ENCODE measurements at regions not wholly inside any gene's neighbourhood (a gene's known extent, or its start where the extent isn't known, plus 50 kb on each side); places are given as distances from the start of the nearest gene placed in this dataset.

GRCh38 chr12:114779186-114779585 is 95.2 kb upstream of the TBX3 start:
- Histone ChIP-seq H2AFZ (ENCODE audit: low read length) (no peak overlapping the region), H3F3A (ENCODE audit: insufficient read depth, low read length) (no peaks in the 10 kb centered on the region), H3K9ac (ENCODE audit: low read length) (no peak overlapping the region), H3K4me1 (ENCODE audit: insufficient read depth, low read length, severe bottlenecking) (no peaks in the 10 kb centered on the region), H3K4me3 (ENCODE audit: low read depth, low read length, poor library complexity, severe bottlenecking) (no peak overlapping the region), H3K9me3 (ENCODE audit: low read length) (no peaks in the 10 kb centered on the region), H3K36me3 (ENCODE audit: insufficient read depth, low read length) (no peaks in the 10 kb centered on the region), H3K9me2 (ENCODE audit: low read depth, low read length) (no peaks in the 10 kb centered on the region), H3K4me2 (ENCODE audit: low read length) (no peak overlapping the region), H3K27ac (ENCODE audit: low read depth, low read length, poor library complexity, severe bottlenecking) (no peak overlapping the region), H3K79me2 (ENCODE audit: insufficient read depth, low read length) (no peaks in the 10 kb centered on the region), H4K20me1 (ENCODE audit: insufficient read depth, low read length) (no peaks in the 10 kb centered on the region), H3K27me3 (ENCODE audit: insufficient read depth, low read length) (no peaks in the 10 kb centered on the region)
- TF ChIP-seq CTCF (IDR thresholded peaks at IDR 0.05; ENCODE audit: low read length) (no peak), EZH2 (IDR thresholded peaks at IDR 0.05; ENCODE audit: borderline replicate concordance, low read length) (no peak)

GRCh38 chr12:114776731-114777442 is 92.9 kb upstream of the TBX3 start:
- Histone ChIP-seq H3K4me1 (ENCODE audit: insufficient read depth, low read length, severe bottlenecking) (no peaks in the 10 kb centered on the region), H3K27ac (ENCODE audit: low read depth, low read length, poor library complexity, severe bottlenecking) (no peak overlapping the region), H3F3A (ENCODE audit: insufficient read depth, low read length) (no peaks in the 10 kb centered on the region), H3K9me2 (ENCODE audit: low read depth, low read length) (no peaks in the 10 kb centered on the region), H3K4me3 (ENCODE audit: low read depth, low read length, poor library complexity, severe bottlenecking) (no peak overlapping the region), H3K36me3 (ENCODE audit: insufficient read depth, low read length) (no peaks in the 10 kb centered on the region), H3K4me2 (ENCODE audit: low read length) (no peak overlapping the region), H3K9me3 (ENCODE audit: low read length) (no peaks in the 10 kb centered on the region), H4K20me1 (ENCODE audit: insufficient read depth, low read length) (no peaks in the 10 kb centered on the region), H2AFZ (ENCODE audit: low read length) (no peak overlapping the region), H3K79me2 (ENCODE audit: insufficient read depth, low read length) (no peaks in the 10 kb centered on the region), H3K9ac (ENCODE audit: low read length) (no peak overlapping the region), H3K27me3 (ENCODE audit: insufficient read depth, low read length) (no peaks in the 10 kb centered on the region)
- TF ChIP-seq CTCF (IDR thresholded peaks at IDR 0.05; ENCODE audit: low read length) (no peak), EZH2 (IDR thresholded peaks at IDR 0.05; ENCODE audit: borderline replicate concordance, low read length) (no peak)

DNA sequence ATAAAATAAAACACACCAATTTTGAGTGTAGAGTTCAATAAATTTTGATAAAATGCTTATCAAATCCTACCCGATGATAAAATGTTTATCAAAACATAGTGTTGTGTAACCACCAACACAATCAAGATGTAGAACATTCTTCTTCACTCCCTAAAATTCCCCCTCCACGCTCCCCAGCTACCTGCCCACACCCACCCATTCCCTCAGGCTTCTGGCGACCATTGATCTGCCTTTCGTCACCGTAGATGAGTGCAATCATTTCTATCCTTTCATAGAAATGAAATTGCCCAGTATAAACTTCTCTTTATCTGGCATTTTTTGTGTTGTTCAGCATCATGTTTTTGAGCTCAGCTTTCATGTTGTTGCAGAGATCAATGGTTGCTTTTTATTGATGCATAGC is 90.7 kb upstream of the TBX3 start:
- no peaks in the 10 kb centered on the region for H3K27me3 ChIP-seq (ENCODE audit: insufficient read depth, low read length)
- no peak for TF ChIP-seq CTCF (IDR thresholded peaks at IDR 0.05; ENCODE audit: low read length)
- TF ChIP-seq EZH2 (IDR thresholded peaks at IDR 0.05; ENCODE audit: borderline replicate concordance, low read length), result no peak
- H2AFZ ChIP-seq (ENCODE audit: low read length), result no peak overlapping the region
- no peaks in the 10 kb centered on the region for H3K36me3 ChIP-seq (ENCODE audit: insufficient read depth, low read length)
- H4K20me1 ChIP-seq (ENCODE audit: insufficient read depth, low read length), result no peaks in the 10 kb centered on the region
- H3K4me3 ChIP-seq (ENCODE audit: low read depth, low read length, poor library complexity, severe bottlenecking), result no peak overlapping the region
- no peaks in the 10 kb centered on the region for H3K9me3 ChIP-seq (ENCODE audit: low read length)
- no peaks in the 10 kb centered on the region for H3F3A ChIP-seq (ENCODE audit: insufficient read depth, low read length)
- H3K4me2 ChIP-seq (ENCODE audit: low read length), result no peak overlapping the region
- no peak overlapping the region for H3K9ac ChIP-seq (ENCODE audit: low read length)
- no peak overlapping the region for H3K27ac ChIP-seq (ENCODE audit: low read depth, low read length, poor library complexity, severe bottlenecking)
- H3K79me2 ChIP-seq (ENCODE audit: insufficient read depth, low read length), result no peaks in the 10 kb centered on the region
- H3K4me1 ChIP-seq (ENCODE audit: insufficient read depth, low read length, severe bottlenecking), result no peaks in the 10 kb centered on the region
- H3K9me2 ChIP-seq (ENCODE audit: low read depth, low read length), result no peaks in the 10 kb centered on the region

Data from OCI-LY1 (cell line).